Vagina (tissue), 2 donors: ENCODE measurements at regions not wholly inside any gene's neighbourhood (a gene's known extent, or its start where the extent isn't known, plus 50 kb on each side); places are given as distances from the start of the nearest gene placed in this dataset.

ENCODE experiments used
- DNase-seq, 2 donors: peaks; one replicate each; pipeline ENCODE4 v3.0.0-alpha.2; 2017; ENCODE audit errors: extremely low spot score in 2 of 2
- H3K27ac ChIP-seq: fragments of 200-600 bp; sonication (generic); one replicate; pipeline ENCODE4 v1.5.1; 2019
- H3K27me3 ChIP-seq: fragments of 200-600 bp; sonication (generic); one replicate; pipeline ENCODE4 v1.5.1; 2019
- H3K36me3 ChIP-seq, 2 donors: fragments of 200-600 bp; sonication (generic); one replicate each; pipeline ENCODE4 v1.5.1; 2017 to 2019
- H3K4me1 ChIP-seq: fragments of 200-600 bp; sonication (generic); one replicate; pipeline ENCODE4 v1.5.1; 2019
- H3K4me3 ChIP-seq, 2 donors: fragments of 200-600 bp; sonication (generic); 1 replicate in 1 of 2; 2 replicates in 1 of 2; pipeline ENCODE4 v1.5.1; 2016 to 2019
- H3K9me3 ChIP-seq: fragments of 200-600 bp; sonication (generic); one replicate; pipeline ENCODE4 v1.5.1; 2019
- CTCF ChIP-seq, 3 experiments: fragments of 450-650 bp in 2 of 3; fragments of 200-600 bp in 1 of 3; sonication (generic) in 1 of 3; IDR thresholded peaks; one replicate each; pipeline ENCODE4 v1.5.1; 2017 to 2019; ENCODE audit warnings: antibody characterized with exemption in 3 of 3, mild to moderate bottlenecking in 2 of 3, moderate library complexity in 2 of 3
- POLR2A ChIP-seq, 2 donors: fragments of 450-650 bp; IDR thresholded peaks; one replicate each; pipeline ENCODE4 v1.6.1; 2017; ENCODE audit warnings: antibody characterized with exemption in 2 of 2, mild to moderate bottlenecking in 2 of 2, moderate library complexity in 2 of 2
- POLR2AphosphoS5 ChIP-seq, 2 donors: sonication (generic); formaldehyde crosslinking; IDR thresholded peaks; one replicate each; pipeline ENCODE4 v1.9.0; 2017; ENCODE audit warnings: antibody characterized with exemption in 2 of 2, mild to moderate bottlenecking in 2 of 2, low read depth in 1 of 2; ENCODE audit not compliant: insufficient read depth in 1 of 2
- intact Hi-C: fragments of 100-400 bp; cut with DNase I; formaldehyde crosslinking; loops from one replicate; pipeline ENCODE4 v1.15.1; 2023

GRCh38 chr2:129866391-129866790 is 113.1 kb upstream of the RAB6C start:
- H3K4me1 ChIP-seq: no peaks in the 10 kb centered on the region
- intact Hi-C loops: no loop called here
- no peak overlapping the region for H3K27ac ChIP-seq
- no peak overlapping the region for H3K4me3 ChIP-seq
- peak in 1 of 2 donors; percentile 42 for DNase-seq
- TF ChIP-seq POLR2A (IDR thresholded peaks at IDR 0.05) (no peak), CTCF (IDR thresholded peaks at IDR 0.05) (no peak), POLR2AphosphoS5 (IDR thresholded peaks at IDR 0.05; ENCODE audit: insufficient read depth in 1 of 2, low read depth in 1 of 2) (no peak)
- no peaks in the 10 kb centered on the region for H3K27me3 ChIP-seq
- H3K9me3 ChIP-seq: no peaks in the 10 kb centered on the region
- H3K36me3 ChIP-seq: no peaks in the 10 kb centered on the region

- intact Hi-C loops: no loop called here
- no peak for DNase-seq
- H3K4me1 ChIP-seq: no peaks in the 10 kb centered on the region
- H3K9me3 ChIP-seq: no peaks in the 10 kb centered on the region
- no peak for TF ChIP-seq CTCF (IDR thresholded peaks at IDR 0.05)
- TF ChIP-seq POLR2AphosphoS5 (IDR thresholded peaks at IDR 0.05; ENCODE audit: insufficient read depth in 1 of 2, low read depth in 1 of 2): no peak
- TF ChIP-seq POLR2A (IDR thresholded peaks at IDR 0.05): no peak
- H3K4me3 ChIP-seq: no peak overlapping the region
- H3K36me3 ChIP-seq: no peaks in the 10 kb centered on the region
- no peaks in the 10 kb centered on the region for H3K27me3 ChIP-seq
- H3K27ac ChIP-seq: no peak overlapping the region
Measured at GRCh38 chr2:129868151-129868550, 111.3 kb upstream of the RAB6C start.

GRCh38 chr2:129870685-129871241 is 108.7 kb upstream of the RAB6C start:
- peak; percentile 28 to 32 for DNase-seq
- H3K27me3 ChIP-seq: no peaks in the 10 kb centered on the region
- no peak overlapping the region for H3K4me3 ChIP-seq
- no peaks in the 10 kb centered on the region for H3K9me3 ChIP-seq
- H3K36me3 ChIP-seq: no peaks in the 10 kb centered on the region
- intact Hi-C loops: no loop called here
- no peaks in the 10 kb centered on the region for H3K4me1 ChIP-seq
- H3K27ac ChIP-seq: no peak overlapping the region
- no peak for TF ChIP-seq CTCF (IDR thresholded peaks at IDR 0.05)
- no peak for TF ChIP-seq POLR2AphosphoS5 (IDR thresholded peaks at IDR 0.05; ENCODE audit: insufficient read depth in 1 of 2, low read depth in 1 of 2)
- TF ChIP-seq POLR2A (IDR thresholded peaks at IDR 0.05): no peak

GRCh38 chr2:129872446-129872845 is 107.0 kb upstream of the RAB6C start:
- intact Hi-C loops: no loop called here

More at GRCh38 chr2:129872446-129872845, 107.0 kb upstream of the RAB6C start:
- Histone ChIP-seq H3K4me1 (peaks cover 8% of the 10 kb centered on the region), H3K27me3 (no peaks in the 10 kb centered on the region), H3K27ac (no peak overlapping the region), H3K9me3 (no peaks in the 10 kb centered on the region), H3K36me3 (no peaks in the 10 kb centered on the region), H3K4me3 (no peak overlapping the region)
- peak; percentile 49 to 67 for DNase-seq
- TF ChIP-seq POLR2AphosphoS5 (IDR thresholded peaks at IDR 0.05; ENCODE audit: insufficient read depth in 1 of 2, low read depth in 1 of 2) (no peak), POLR2A (IDR thresholded peaks at IDR 0.05) (no peak), CTCF (IDR thresholded peaks at IDR 0.05) (no peak)
